GM23248 (cell line): ENCODE measurements at regions not wholly inside any gene's neighbourhood (a gene's known extent, or its start where the extent isn't known, plus 50 kb on each side); places are given as distances from the start of the nearest gene placed in this dataset.
A peak's percentile ranks its signal among the peaks of the same experiment; 100 is the strongest.

ENCODE experiments used
- DNase-seq: peaks from one replicate; pipeline ENCODE4 v3.0.0-alpha.2; 2015
- H2AFZ ChIP-seq: fragments of 200-600 bp; sonication (generic); 2 replicates; pipeline ENCODE4 v1.6.1; 2016; ENCODE audit warnings: antibody characterized with exemption
- H3F3A ChIP-seq: fragments of 200-600 bp; sonication (generic); 2 replicates; pipeline ENCODE4 v1.6.1; 2016; ENCODE audit warnings: mild to moderate bottlenecking, antibody characterized with exemption, mixed run types; ENCODE audit not compliant: insufficient read depth
- H3K27ac ChIP-seq: fragments of 200-600 bp; sonication (generic); 2 replicates; pipeline ENCODE4 v1.5.1; 2016; ENCODE audit warnings: mild to moderate bottlenecking
- H3K27me3 ChIP-seq: fragments of 200-600 bp; sonication (generic); replicated peaks from 2 replicates; pipeline ENCODE4 v1.6.1; 2016; ENCODE audit warnings: mild to moderate bottlenecking; ENCODE audit not compliant: insufficient read depth
- H3K36me3 ChIP-seq: fragments of 200-600 bp; sonication (generic); 2 replicates; pipeline ENCODE4 v1.6.1; 2016; ENCODE audit warnings: low read depth, mild to moderate bottlenecking
- H3K4me1 ChIP-seq: fragments of 200-600 bp; sonication (generic); 2 replicates; pipeline ENCODE4 v1.6.1; 2016; ENCODE audit warnings: mild to moderate bottlenecking; ENCODE audit not compliant: insufficient read depth
- H3K4me2 ChIP-seq: fragments of 200-600 bp; sonication (generic); one replicate; pipeline ENCODE4 v1.6.1; 2016; ENCODE audit warnings: mild to moderate bottlenecking; ENCODE audit not compliant: unreplicated experiment
- H3K4me3 ChIP-seq: fragments of 200-600 bp; sonication (generic); 2 replicates; pipeline ENCODE4 v1.5.1; 2016; ENCODE audit warnings: mild to moderate bottlenecking
- H3K79me2 ChIP-seq: fragments of 200-600 bp; sonication (generic); 2 replicates; pipeline ENCODE4 v1.6.1; 2016; ENCODE audit warnings: mild to moderate bottlenecking; ENCODE audit not compliant: insufficient read depth
- H3K9ac ChIP-seq: fragments of 200-600 bp; sonication (generic); 2 replicates; pipeline ENCODE4 v1.6.1; 2016; ENCODE audit warnings: mild to moderate bottlenecking
- H3K9me2 ChIP-seq: fragments of 200-600 bp; sonication (generic); 2 replicates; pipeline ENCODE4 v1.6.1; 2016; ENCODE audit warnings: mixed run types, mild to moderate bottlenecking, moderate library complexity; ENCODE audit not compliant: insufficient read depth
- H3K9me3 ChIP-seq: fragments of 200-600 bp; sonication (generic); one replicate; pipeline ENCODE4 v1.6.1; 2017; ENCODE audit warnings: low read depth
- H4K20me1 ChIP-seq: fragments of 200-600 bp; sonication (generic); 2 replicates; pipeline ENCODE4 v1.6.0; 2016; ENCODE audit not compliant: insufficient read depth
- EZH2 ChIP-seq: fragments of 200-600 bp; sonication (generic); IDR thresholded peaks from 2 replicates; pipeline ENCODE4 v1.6.1; 2018; ENCODE audit warnings: antibody characterized with exemption, mild to moderate bottlenecking; ENCODE audit not compliant: insufficient read depth, poor library complexity, severe bottlenecking
- EZH2phosphoT487 ChIP-seq: fragments of 200-600 bp; sonication (generic); IDR thresholded peaks from 2 replicates; pipeline ENCODE4 v1.6.1; 2018; ENCODE audit warnings: antibody characterized with exemption, moderate library complexity, mild to moderate bottlenecking, low read depth; ENCODE audit not compliant: insufficient read depth
- WGBS, 2 experiments: methylation state at CpG; one replicate each; pipeline ENCODE4 v1.1.6; 2015 to 2017; ENCODE audit warnings: low lambda C conversion rate in 2 of 2, low coverage in 1 of 2; ENCODE audit errors: missing lambda C conversion rate in 2 of 2; 5-methylcytosine and 5-hydroxymethylcytosine counted together
- in situ Hi-C: fragments of 300-500 bp; cut with MboI; formaldehyde crosslinking; loops from 2 replicates; pipeline ENCODE4 v1.15.0; 2020

DNA sequence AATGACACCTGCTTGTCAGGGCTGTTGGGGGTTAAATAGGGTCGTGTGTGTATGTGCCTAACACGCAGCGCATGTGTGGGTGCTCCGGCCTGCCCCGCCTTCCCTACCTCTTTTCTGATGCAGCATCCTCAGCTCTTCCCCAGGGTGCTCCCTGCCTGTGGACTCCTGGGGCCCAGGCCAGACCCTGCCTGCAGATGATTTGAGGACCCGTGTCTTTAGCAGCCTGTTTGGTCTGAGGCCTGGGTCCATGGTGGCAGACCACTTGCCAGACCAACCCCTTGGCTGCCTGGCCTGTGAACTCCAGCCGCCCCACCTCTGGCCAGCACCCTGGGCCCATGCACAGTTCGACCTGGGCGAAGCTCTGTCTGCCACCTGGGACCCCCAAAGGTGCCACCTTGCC lies 57.0 kb upstream of the SIM2 start:
- in situ Hi-C loops = loop anchor here (25.0 kb wide), 2 partner anchors 95 to 295 kb away; no protein-coding TSS in a partner anchor
- Histone ChIP-seq H3K4me2 (no peak overlapping the region), H2AFZ (no peak overlapping the region), H3K36me3 (no peaks in the 10 kb centered on the region), H3K27me3 (peaks cover 1% of the 10 kb centered on the region; the same call in 1 of the 2 replicates), H3K9me3 (no peaks in the 10 kb centered on the region), H3K9ac (no peak overlapping the region), H3K4me3 (no peak overlapping the region), H3F3A (no peaks in the 10 kb centered on the region), H3K79me2 (no peaks in the 10 kb centered on the region), H4K20me1 (no peaks in the 10 kb centered on the region), H3K4me1 (no peaks in the 10 kb centered on the region), H3K27ac (no peak overlapping the region), H3K9me2 (no peaks in the 10 kb centered on the region)
- no peak for TF ChIP-seq EZH2phosphoT487
- no peak for TF ChIP-seq EZH2
- no peak for DNase-seq
- 52 to 61% methylated on average over 9 of the region's 9 CpGs for WGBS, 2 experiments

DNA sequence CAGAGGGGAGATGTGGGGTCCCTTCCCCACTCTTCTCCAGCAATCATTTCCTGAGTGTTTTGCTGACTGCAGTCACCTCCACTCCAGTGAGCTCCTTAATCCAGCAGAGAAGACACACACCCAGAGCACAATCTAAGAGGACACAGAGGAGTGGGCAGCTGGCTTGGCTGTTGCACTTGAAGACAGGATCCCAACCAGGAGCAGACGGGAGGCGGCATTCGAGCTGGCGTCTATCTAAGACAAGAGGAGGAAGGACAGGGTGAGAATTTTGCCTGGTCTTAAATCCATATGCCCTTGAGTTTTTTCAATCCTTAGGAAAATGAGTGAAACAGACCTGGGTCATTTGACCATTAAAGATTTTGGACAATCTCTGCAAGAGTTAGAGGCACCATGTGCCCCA lies 56.1 kb upstream of the SIM2 start:
- Histone ChIP-seq H3K27me3 (peaks cover 5% of the 10 kb centered on the region; the same call in 1 of the 2 replicates), H3F3A (no peaks in the 10 kb centered on the region), H3K9me2 (no peaks in the 10 kb centered on the region), H3K4me1 (no peaks in the 10 kb centered on the region), H2AFZ (no peak overlapping the region), H3K27ac (no peak overlapping the region), H3K9ac (no peak overlapping the region), H3K36me3 (no peaks in the 10 kb centered on the region), H4K20me1 (no peaks in the 10 kb centered on the region), H3K4me2 (no peak overlapping the region), H3K4me3 (no peak overlapping the region), H3K79me2 (no peaks in the 10 kb centered on the region), H3K9me3 (no peaks in the 10 kb centered on the region)
- in situ Hi-C loops = loop anchor here (25.0 kb wide), 2 partner anchors 95 to 295 kb away; no protein-coding TSS in a partner anchor
- no peak for DNase-seq
- TF ChIP-seq EZH2phosphoT487 (no peak), EZH2 (no peak)
- WGBS, 2 experiments = 72 to 76% methylated on average over 4 of the region's 4 CpGs

GRCh38 chr21:36643374-36644250 lies 55.3 kb upstream of the SIM2 start:
- no peak overlapping the region for H3K9ac ChIP-seq
- no peaks in the 10 kb centered on the region for H3K36me3 ChIP-seq
- TF ChIP-seq EZH2phosphoT487 (no peak), EZH2 (no peak)
- in situ Hi-C loops = loop anchor here (25.0 kb wide), 2 partner anchors 94 to 294 kb away; no protein-coding TSS in a partner anchor
- 78 to 81% methylated on average over 12 of the region's 12 CpGs for WGBS, 2 experiments
- H3K27me3 ChIP-seq = peaks cover 9% of the 10 kb centered on the region
- no peaks in the 10 kb centered on the region for H3K79me2 ChIP-seq
- no peaks in the 10 kb centered on the region for H4K20me1 ChIP-seq
- no peaks in the 10 kb centered on the region for H3K9me3 ChIP-seq
- H2AFZ ChIP-seq = no peak overlapping the region
- H3F3A ChIP-seq = no peaks in the 10 kb centered on the region
- H3K4me3 ChIP-seq = no peak overlapping the region
- H3K27ac ChIP-seq = no peak overlapping the region
- no peaks in the 10 kb centered on the region for H3K4me1 ChIP-seq
- no peaks in the 10 kb centered on the region for H3K9me2 ChIP-seq
- no peak overlapping the region for H3K4me2 ChIP-seq
- DNase-seq = peak; percentile 27

GRCh38 chr21:36646011-36646410 lies 52.9 kb upstream of the SIM2 start:
- no peaks in the 10 kb centered on the region for H3K79me2 ChIP-seq
- no peaks in the 10 kb centered on the region for H3K36me3 ChIP-seq
- 53 to 56% methylated on average over 7 of the region's 7 CpGs for WGBS, 2 experiments
- TF ChIP-seq EZH2phosphoT487 = no peak
- no peak for TF ChIP-seq EZH2
- H3K9me2 ChIP-seq = no peaks in the 10 kb centered on the region
- no peak overlapping the region for H3K4me2 ChIP-seq
- H3K9ac ChIP-seq = no peak overlapping the region
- no peak overlapping the region for H3K27ac ChIP-seq
- H3K27me3 ChIP-seq = peaks cover 9% of the 10 kb centered on the region
- in situ Hi-C loops = loop anchor here (25.0 kb wide), 2 partner anchors 91 to 291 kb away; no protein-coding TSS in a partner anchor
- H3K4me3 ChIP-seq = no peak overlapping the region
- DNase-seq = no peak
- no peaks in the 10 kb centered on the region for H3F3A ChIP-seq
- H4K20me1 ChIP-seq = no peaks in the 10 kb centered on the region
- no peaks in the 10 kb centered on the region for H3K9me3 ChIP-seq
- H2AFZ ChIP-seq = no peak overlapping the region
- H3K4me1 ChIP-seq = no peaks in the 10 kb centered on the region
